HG03066 (cell line): ENCODE measurements at regions not wholly inside any gene's neighbourhood (a gene's known extent, or its start where the extent isn't known, plus 50 kb on each side); places are given as distances from the start of the nearest gene placed in this dataset.
"Not testable (repeated sequence)": the region's sequence is repeated elsewhere in the genome, so short reads cannot be mapped to it uniquely, and the experiment has no call there.

Experiments used
- ATAC-seq: cut with Tn5 transposase; IDR thresholded peaks from one replicate; pipeline ENCODE4 v1.9.1; 2021; ENCODE audit warnings: low read depth; ENCODE audit not compliant: unreplicated experiment

DNA sequence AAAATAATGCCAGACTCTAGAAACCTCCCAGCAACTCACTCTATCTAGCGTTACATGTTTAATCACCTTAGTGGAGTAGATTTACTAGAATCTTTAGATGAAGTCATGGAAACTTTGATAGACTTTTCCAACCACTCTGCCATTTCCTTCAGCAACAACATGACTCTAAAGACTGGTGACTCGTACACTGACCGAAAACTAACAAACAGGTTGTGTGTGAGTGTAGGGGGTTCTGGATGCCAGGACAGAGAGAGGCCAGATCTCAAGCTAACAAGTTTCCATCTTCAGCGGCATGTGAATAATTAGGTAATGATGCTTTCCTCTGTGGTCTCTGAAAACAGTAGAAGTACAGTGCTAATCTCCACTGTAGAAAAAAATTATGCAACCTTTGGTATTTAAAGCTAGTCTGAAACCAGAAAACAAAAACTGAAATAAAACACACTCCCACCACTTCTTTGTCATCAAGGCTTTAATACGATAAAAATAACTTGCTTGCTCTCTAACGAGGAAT, 286.4 kb downstream of the PRDM5 start:
- no peak for ATAC-seq

DNA sequence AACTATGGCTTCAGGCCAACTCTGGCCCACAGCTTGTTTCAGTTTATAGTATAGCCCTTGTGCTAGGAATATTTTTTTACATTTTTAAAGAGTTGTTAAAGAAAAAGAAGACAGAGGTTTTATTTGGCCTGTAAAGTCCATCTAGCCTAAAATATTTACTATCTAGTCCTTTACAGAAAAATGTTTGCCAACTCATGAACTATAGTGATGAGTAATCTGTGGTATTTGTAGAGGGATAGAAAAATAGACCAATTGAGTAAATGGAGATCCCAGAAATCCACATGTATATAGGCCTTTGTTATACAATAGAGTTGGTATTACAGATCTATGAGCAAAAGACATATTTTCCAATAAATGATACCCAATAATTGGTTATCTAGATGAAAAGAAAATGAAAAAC, 288.7 kb downstream of the PRDM5 start:
- ATAC-seq, result no peak

GRCh38 chr4:120630427-120630826, 292.1 kb downstream of the PRDM5 start:
- no peak for ATAC-seq

GRCh38 chr4:120629546-120630108, 292.9 kb downstream of the PRDM5 start:
- ATAC-seq, result no peak

DNA sequence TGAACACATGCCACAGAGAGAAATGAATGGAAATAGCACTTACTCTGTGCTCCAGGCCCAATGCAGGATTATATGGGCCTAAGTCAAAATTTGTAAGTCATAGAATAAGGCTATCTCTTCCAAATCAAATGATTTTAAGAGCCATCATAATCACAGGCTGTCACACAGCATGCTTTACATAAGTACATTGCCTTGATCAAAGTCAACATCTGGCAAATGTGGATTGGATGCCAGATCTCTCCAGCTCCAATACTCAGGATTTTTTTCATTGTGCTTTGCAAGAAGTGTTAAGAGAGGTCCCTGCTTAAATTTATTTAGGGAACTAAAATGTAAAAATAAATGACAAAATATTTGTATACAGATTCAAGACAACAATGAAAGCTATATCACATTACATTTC, 299.9 kb downstream of the PRDM5 start:
- no peak for ATAC-seq

GRCh38 chr4:120617171-120617570, 305.4 kb downstream of the PRDM5 start:
- ATAC-seq, result no peak

DNA sequence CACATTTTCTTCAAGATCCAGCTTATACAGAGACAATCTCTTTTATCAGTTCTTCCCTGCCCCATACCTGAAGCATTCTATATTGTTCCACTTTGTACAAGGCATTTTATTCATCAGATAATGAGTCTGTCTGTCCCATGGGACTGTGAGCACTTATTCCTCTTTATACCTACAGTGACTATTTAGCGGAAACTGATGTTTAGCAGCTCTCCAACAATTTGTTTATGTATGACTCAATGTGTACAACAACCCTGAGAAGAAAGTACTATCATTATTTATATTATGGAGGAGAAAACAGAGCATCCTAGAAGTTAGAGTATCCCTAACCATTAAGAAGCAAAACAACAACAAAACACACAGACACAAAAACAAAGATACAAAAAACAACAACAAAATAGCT, 306.5 kb downstream of the PRDM5 start:
- no peak for ATAC-seq

GRCh38 chr4:120613778-120614177, 308.7 kb downstream of the PRDM5 start:
- ATAC-seq, result no peak

GRCh38 chr4:120611092-120611491, 311.4 kb downstream of the PRDM5 start:
- ATAC-seq, result no peak

DNA sequence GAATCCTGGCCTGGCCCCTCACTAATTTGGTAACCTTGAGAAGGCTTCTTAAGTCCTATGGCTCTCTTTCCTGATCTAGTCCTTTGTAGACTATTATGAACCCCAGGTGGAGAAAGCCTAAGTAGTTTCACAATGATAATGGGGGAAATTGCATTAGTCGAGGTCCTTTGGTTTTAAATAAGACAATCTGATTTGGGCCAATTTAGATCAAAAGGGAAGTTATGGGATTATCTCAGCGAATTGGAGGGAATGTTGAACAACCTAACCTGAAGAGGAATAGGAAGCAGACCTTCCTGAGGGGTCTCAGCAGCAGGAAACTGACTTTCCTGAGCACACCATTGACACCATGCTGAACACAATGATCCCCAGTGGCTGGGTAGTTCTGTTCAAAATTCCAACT, 331.5 kb downstream of the PRDM5 start:
- no peak for ATAC-seq

DNA sequence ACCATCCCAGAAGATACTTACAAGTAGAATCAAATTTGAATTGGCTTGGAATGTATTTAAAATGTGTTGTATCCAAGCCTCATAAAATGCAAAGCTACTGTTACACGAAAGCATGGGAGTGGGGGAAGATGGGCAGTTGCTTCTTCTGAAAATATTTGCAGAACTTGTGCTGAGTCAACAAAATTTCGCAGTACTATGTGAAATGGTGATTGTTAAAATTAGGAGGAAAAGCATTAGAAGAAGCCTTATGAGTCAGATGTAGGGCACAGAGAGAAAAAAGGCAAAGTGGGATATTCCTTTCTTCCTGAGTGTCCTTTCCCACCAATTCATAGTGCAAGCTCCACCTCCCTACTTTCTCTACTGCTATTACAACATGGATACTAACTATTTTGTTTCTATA, 332.7 kb downstream of the PRDM5 start:
- no peak for ATAC-seq

- ATAC-seq, result no peak
Observed at GRCh38 chr4:120568731-120569130, 353.8 kb downstream of the PRDM5 start.

GRCh38 chr4:120561648-120562047, 360.9 kb downstream of the PRDM5 start:
- no peak for ATAC-seq

- ATAC-seq, result no peak
Observed at GRCh38 chr4:120557372-120557771, 365.2 kb downstream of the PRDM5 start.

- no peak for ATAC-seq
Observed at GRCh38 chr4:120555058-120555457, 367.5 kb downstream of the PRDM5 start.

DNA sequence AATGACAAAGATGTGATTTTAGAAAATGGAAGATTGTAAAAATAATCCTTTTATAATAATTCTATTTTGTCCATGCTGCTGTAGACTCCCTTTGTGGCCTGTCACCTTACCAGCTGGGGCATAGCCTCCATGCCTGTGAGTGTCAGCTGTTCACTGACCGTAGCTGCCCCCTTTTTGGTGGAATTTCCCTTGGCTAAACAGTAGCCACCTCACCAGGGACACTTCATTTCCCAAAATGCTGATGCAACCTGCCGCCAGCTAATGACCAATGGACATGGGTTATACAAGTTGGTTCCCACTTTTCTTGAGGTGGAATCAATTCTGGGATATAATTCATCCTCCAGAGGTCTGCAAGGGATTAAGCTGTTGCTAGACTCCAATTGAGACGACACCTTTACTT, 368.4 kb downstream of the PRDM5 start:
- no peak for ATAC-seq

DNA sequence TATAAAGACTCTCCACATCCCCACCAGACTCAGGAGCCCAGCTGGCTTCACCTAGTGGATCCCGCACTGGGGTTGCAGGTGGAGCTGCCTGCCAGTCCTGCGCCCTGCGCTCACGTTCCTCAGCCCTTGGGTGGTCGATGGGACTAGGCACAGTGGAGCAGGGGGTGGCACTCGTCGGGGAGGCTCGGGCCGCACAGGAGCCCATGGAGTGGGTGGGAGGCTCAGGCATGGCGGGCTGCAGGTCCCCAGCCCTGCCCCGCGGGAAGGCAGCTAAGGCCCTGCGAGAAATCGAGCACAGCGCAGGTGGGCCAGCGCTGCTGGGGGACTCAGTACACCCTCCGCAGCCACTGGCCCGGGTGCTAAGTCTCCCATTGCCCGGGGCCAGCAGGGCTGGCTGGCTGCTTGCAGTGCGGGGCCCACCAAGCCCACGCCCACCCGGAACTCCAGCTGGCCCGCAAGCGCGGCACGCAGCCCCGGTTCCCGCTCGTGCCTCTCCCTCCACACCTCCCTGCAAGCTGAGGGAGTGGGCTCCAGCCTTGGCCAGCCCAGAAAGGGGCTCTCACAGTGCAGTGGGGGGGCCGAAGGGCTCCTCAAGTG, 371.8 kb downstream of the PRDM5 start:
- not testable (repeated sequence) for ATAC-seq

- no peak for ATAC-seq
Observed at GRCh38 chr4:120549011-120549570, 373.4 kb downstream of the PRDM5 start.

DNA sequence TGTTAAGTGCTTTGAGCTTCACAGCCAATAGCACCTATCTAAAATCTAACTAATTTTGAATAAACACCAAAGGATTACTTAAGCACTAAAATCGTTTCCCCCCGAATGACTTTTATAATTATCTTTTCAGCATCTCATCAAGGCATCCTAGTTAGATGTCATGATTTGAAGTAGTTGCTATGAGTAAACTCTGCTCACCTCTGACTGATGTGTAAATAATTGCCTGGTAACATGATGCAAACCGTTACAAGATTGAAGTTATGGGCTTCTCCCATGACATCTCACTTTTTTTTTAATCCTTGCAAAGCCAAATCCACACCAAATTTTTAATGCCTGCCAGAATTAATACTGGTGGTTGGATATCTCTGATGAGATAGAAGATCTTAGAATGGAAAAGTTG, 377.1 kb downstream of the PRDM5 start:
- no peak for ATAC-seq

- no peak for ATAC-seq
Observed at GRCh38 chr4:120544838-120545237, 377.7 kb downstream of the PRDM5 start.

DNA sequence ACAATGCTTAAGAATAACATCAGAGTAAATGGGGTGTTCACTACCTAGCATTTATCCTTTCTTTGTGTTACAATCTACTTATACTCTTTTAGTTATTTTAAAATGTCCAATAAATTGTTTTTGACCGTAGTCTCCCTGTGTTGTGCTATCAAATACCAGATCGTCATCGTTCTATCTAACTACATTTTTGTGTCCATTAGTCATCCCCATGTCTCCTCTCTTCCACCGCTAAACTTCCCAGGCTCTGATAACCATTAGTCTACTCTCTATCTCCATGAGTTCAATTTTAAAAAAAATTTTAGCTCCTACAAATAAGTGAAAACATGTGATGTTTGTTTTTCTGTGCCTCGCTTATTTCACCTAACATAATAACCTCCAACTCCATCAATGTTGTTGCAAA, 381.9 kb downstream of the PRDM5 start:
- no peak for ATAC-seq

DNA sequence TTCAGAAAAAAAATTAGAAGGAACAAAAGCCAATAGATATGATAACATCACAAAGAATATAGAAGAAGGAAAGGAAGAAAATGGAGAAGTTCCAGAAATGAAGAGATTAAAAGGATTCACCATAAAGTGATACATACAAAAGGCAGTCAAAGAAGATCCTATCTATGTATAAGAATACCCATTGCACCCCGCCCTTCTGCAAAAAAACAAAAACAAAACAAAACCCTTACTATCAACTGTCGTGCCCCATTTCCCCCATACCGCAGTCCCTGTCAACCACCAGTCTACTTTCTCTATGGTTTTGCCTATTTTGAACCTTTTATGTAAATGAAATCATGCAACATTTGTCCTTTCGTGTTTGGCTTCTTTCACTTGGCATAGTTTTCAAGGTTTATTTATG, 385.6 kb downstream of the PRDM5 start:
- ATAC-seq, result no peak
